Caco-2 (cell line): ENCODE measurements at regions not wholly inside any gene's neighbourhood (a gene's known extent, or its start where the extent isn't known, plus 50 kb on each side); places are given as distances from the start of the nearest gene placed in this dataset.
"Not testable (repeated sequence)": the region's sequence is repeated elsewhere in the genome, so short reads cannot be mapped to it uniquely, and the experiment has no call there.

ENCODE experiments used
- BruUV-seq: library from RNA; stranded (reverse); fragments of 400-500 nt; replicated peaks from 2 replicates; lab custom pipeline; 2021; lab: Mats Ljungman, UMichigan
- CTCF ChIA-PET: fragments of 300-600 bp; sonication (Branson Sonifier 250); formaldehyde crosslinking; loops from one replicate; lab custom pipeline; 2022; ENCODE audit warnings: antibody characterized with exemption; lab: Charles Lee
- POLR2A ChIA-PET: fragments of 300-600 bp; sonication (Branson Sonifier 250); formaldehyde crosslinking; loops from one replicate; lab custom pipeline; 2022; ENCODE audit warnings: antibody characterized with exemption; lab: Charles Lee
- DNase-seq, 2 experiments: peaks; one replicate each; pipeline versions ENCODE4 v3.0.0 to v3.0.0-alpha.2; 2020 to 2022
- H3K27me3 ChIP-seq: replicated peaks from 2 replicates; pipeline ENCODE4 v1.6.0; 2011; ENCODE audit warnings: low read length; ENCODE audit not compliant: control insufficient read depth, insufficient read depth
- H3K36me3 ChIP-seq: 2 replicates; pipeline ENCODE4 v1.5.1; 2011; ENCODE audit warnings: low read length; ENCODE audit not compliant: control insufficient read depth, insufficient read depth
- H3K4me1 ChIP-seq: fragments of 250-450 bp; sonication (Bioruptor Pico); 2 replicates; pipeline ENCODE4 v1.5.1; 2020; ENCODE audit warnings: mild to moderate bottlenecking
- H3K4me3 ChIP-seq: 2 replicates; pipeline ENCODE4 v1.5.1; 2011; ENCODE audit warnings: low read depth, mild to moderate bottlenecking, control low read depth, low read length
- H3K9me3 ChIP-seq: fragments of 250-450 bp; sonication (Bioruptor Pico); 2 replicates; pipeline ENCODE4 v1.5.1; 2020; ENCODE audit warnings: mild to moderate bottlenecking, moderate library complexity
- H3K27ac Mint-ChIP-seq: one replicate; pipeline ENCODE4 v1.8.0; 2022; ENCODE audit warnings: mixed read lengths; ENCODE audit not compliant: unreplicated experiment
- H3K27me3 Mint-ChIP-seq: one replicate; pipeline ENCODE4 v1.8.0; 2022; ENCODE audit warnings: mixed read lengths; ENCODE audit not compliant: insufficient read depth, unreplicated experiment
- H3K36me3 Mint-ChIP-seq: one replicate; pipeline ENCODE4 v1.8.0; 2022; ENCODE audit warnings: mild to moderate bottlenecking, mixed read lengths; ENCODE audit not compliant: insufficient read depth, unreplicated experiment
- H3K4me1 Mint-ChIP-seq: one replicate; pipeline ENCODE4 v1.8.0; 2022; ENCODE audit warnings: low read depth, mixed read lengths; ENCODE audit not compliant: unreplicated experiment
- H3K4me3 Mint-ChIP-seq: one replicate; pipeline ENCODE4 v1.8.0; 2022; ENCODE audit warnings: mild to moderate bottlenecking, moderate library complexity, mixed read lengths; ENCODE audit not compliant: unreplicated experiment
- H3K9me3 Mint-ChIP-seq: one replicate; pipeline ENCODE4 v1.8.0; 2022; ENCODE audit warnings: mixed read lengths; ENCODE audit not compliant: unreplicated experiment
- CTCF ChIP-seq, 2 experiments: fragments of 200-600 bp in 1 of 2; IDR thresholded peaks; 1 replicate in 1 of 2; 2 replicates in 1 of 2; pipeline versions ENCODE4 v1.5.1 to v1.8.0; 2011 to 2022; ENCODE audit warnings: antibody characterized with exemption in 1 of 2, control low read depth in 1 of 2, inconsistent platforms in 1 of 2, low read depth in 1 of 2, low read length in 1 of 2, mild to moderate bottlenecking in 1 of 2, moderate library complexity in 1 of 2; ENCODE audit not compliant: insufficient read depth in 1 of 2, severe bottlenecking in 1 of 2, unreplicated experiment in 1 of 2
- intact Hi-C: fragments of 100-400 bp; cut with micrococcal nuclease; formaldehyde crosslinking; loops from one replicate; pipeline ENCODE4 v1.10.0; 2022; ENCODE audit not compliant: unreplicated experiment

DNA sequence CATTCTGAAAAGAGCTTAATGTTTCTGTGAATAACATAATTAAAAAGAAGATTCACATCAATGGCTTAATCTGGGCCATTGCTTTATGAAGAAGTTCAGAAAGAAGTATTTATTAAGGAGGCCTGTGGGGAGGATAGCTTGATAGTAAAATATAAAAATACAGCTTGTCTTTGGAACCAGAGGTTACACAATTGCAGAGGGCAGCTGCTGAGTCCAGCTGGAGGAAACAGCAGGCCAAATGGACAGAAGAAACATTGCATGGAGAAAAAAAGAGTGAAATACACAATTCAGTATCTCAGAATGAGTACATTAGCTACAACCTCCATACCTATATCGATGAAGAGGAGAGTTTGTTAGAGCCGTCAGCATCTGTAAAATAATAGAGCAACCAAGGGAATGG is 148.0 kb upstream of the NPY2R start:
- intact Hi-C loops = no loop called here
- Mint-ChIP-seq H3K4me3 (no peak overlapping the region), H3K4me1 (no peaks in the 10 kb centered on the region), H3K27ac (no peak overlapping the region), H3K36me3 (no peaks in the 10 kb centered on the region), H3K9me3 (no peaks in the 10 kb centered on the region), H3K27me3 (peaks cover 4% of the 10 kb centered on the region)
- Histone ChIP-seq H3K4me3 (no peak overlapping the region), H3K36me3 (no peaks in the 10 kb centered on the region), H3K27me3 (no peaks in the 10 kb centered on the region), H3K9me3 (no peaks in the 10 kb centered on the region), H3K4me1 (no peaks in the 10 kb centered on the region)
- POLR2A ChIA-PET = no interaction called here
- no peak for DNase-seq
- BruUV-seq = no TSS peak
- CTCF ChIA-PET = no interaction called here
- no peak for TF ChIP-seq CTCF (IDR thresholded peaks at IDR 0.05; ENCODE audit: insufficient read depth in 1 of 2, low read depth in 1 of 2, low read length in 1 of 2, severe bottlenecking in 1 of 2, unreplicated experiment in 1 of 2)

- peaks cover 4% of the 10 kb centered on the region for H3K27me3 Mint-ChIP-seq
- H3K27ac Mint-ChIP-seq = no peak overlapping the region
- no peak overlapping the region for H3K4me3 ChIP-seq
- no peaks in the 10 kb centered on the region for H3K36me3 Mint-ChIP-seq
- BruUV-seq = no TSS peak
- H3K9me3 ChIP-seq = no peaks in the 10 kb centered on the region
- ChIA-PET CTCF (no interaction called here), POLR2A (no interaction called here)
- H3K4me3 Mint-ChIP-seq = no peak overlapping the region
- no peaks in the 10 kb centered on the region for H3K36me3 ChIP-seq
- no peaks in the 10 kb centered on the region for H3K4me1 ChIP-seq
- no peak for TF ChIP-seq CTCF (IDR thresholded peaks at IDR 0.05; ENCODE audit: insufficient read depth in 1 of 2, low read depth in 1 of 2, low read length in 1 of 2, severe bottlenecking in 1 of 2, unreplicated experiment in 1 of 2)
- no peaks in the 10 kb centered on the region for H3K9me3 Mint-ChIP-seq
- intact Hi-C loops = no loop called here
- H3K27me3 ChIP-seq = no peaks in the 10 kb centered on the region
- DNase-seq = no peak
- H3K4me1 Mint-ChIP-seq = no peaks in the 10 kb centered on the region
Measured at GRCh38 chr4:155060873-155061272, 147.6 kb upstream of the NPY2R start.

GRCh38 chr4:155062948-155063347 is 145.5 kb upstream of the NPY2R start:
- Histone ChIP-seq H3K27me3 (no peaks in the 10 kb centered on the region), H3K9me3 (no peaks in the 10 kb centered on the region), H3K4me1 (no peaks in the 10 kb centered on the region), H3K36me3 (no peaks in the 10 kb centered on the region), H3K4me3 (no peak overlapping the region)
- no peaks in the 10 kb centered on the region for H3K4me1 Mint-ChIP-seq
- DNase-seq = no peak
- CTCF ChIA-PET = no interaction called here
- no TSS peak for BruUV-seq
- POLR2A ChIA-PET = no interaction called here
- peaks cover 10% of the 10 kb centered on the region for H3K27me3 Mint-ChIP-seq
- no peak overlapping the region for H3K4me3 Mint-ChIP-seq
- intact Hi-C loops = no loop called here
- no peaks in the 10 kb centered on the region for H3K9me3 Mint-ChIP-seq
- H3K36me3 Mint-ChIP-seq = no peaks in the 10 kb centered on the region
- no peak for TF ChIP-seq CTCF (IDR thresholded peaks at IDR 0.05; ENCODE audit: insufficient read depth in 1 of 2, low read depth in 1 of 2, low read length in 1 of 2, severe bottlenecking in 1 of 2, unreplicated experiment in 1 of 2)
- H3K27ac Mint-ChIP-seq = no peak overlapping the region

GRCh38 chr4:155064934-155065333 is 143.5 kb upstream of the NPY2R start:
- DNase-seq, H3K4me3 ChIP-seq, H3K36me3 ChIP-seq, H3K27me3 ChIP-seq, POLR2A ChIA-PET, H3K9me3 ChIP-seq, H3K9me3 Mint-ChIP-seq, H3K4me3 Mint-ChIP-seq, intact Hi-C loops, H3K27ac Mint-ChIP-seq, H3K4me1 Mint-ChIP-seq, H3K27me3 Mint-ChIP-seq, H3K36me3 Mint-ChIP-seq, H3K4me1 ChIP-seq, CTCF ChIA-PET, BruUV-seq: not testable (repeated sequence)
